IMR-90 (cell line): ENCODE measurements at regions not wholly inside any gene's neighbourhood (a gene's known extent, or its start where the extent isn't known, plus 50 kb on each side); places are given as distances from the start of the nearest gene placed in this dataset.

Source experiments
- ATAC-seq: fragments of 200-7000 bp; cut with Tn5 transposase; 2 replicates; pipeline ENCODE4 v1.9.1; 2020; ENCODE audit warnings: low read depth, mild to moderate bottlenecking, moderate library complexity
- BruUV-seq: library from RNA; stranded (reverse); fragments of 400-500 nt; replicated peaks from 2 replicates; lab custom pipeline; 2021; lab: Mats Ljungman, UMichigan
- CTCF ChIA-PET: fragments of 300-600 bp; formaldehyde crosslinking; extraction: SDS; loops from one replicate; lab custom pipeline; 2021; ENCODE audit warnings: antibody characterized with exemption; lab: Yijun Ruan, JAX
- POLR2A ChIA-PET: fragments of 300-600 bp; sonication (Branson Sonifier 250); formaldehyde crosslinking; loops from one replicate; lab custom pipeline; 2022; ENCODE audit warnings: antibody characterized with exemption; ENCODE audit not compliant: unreplicated experiment; lab: Charles Lee
- DNase-seq: peaks from one replicate; pipeline ENCODE4 v3.0.0; 2013
- H2AFZ ChIP-seq: replicated peaks from 2 replicates; pipeline ENCODE3; 2013; ENCODE audit warnings: low read length, mild to moderate bottlenecking; ENCODE audit not compliant: poor library complexity
- H2AK5ac ChIP-seq: 2 replicates; pipeline ENCODE4 v1.6.1; 2013; ENCODE audit warnings: low read depth, low read length, inconsistent platforms
- H2AK9ac ChIP-seq: replicated peaks from 2 replicates; pipeline ENCODE3; 2013; ENCODE audit warnings: mild to moderate bottlenecking, low read depth, low read length, moderate library complexity; ENCODE audit not compliant: poor library complexity
- H2BK120ac ChIP-seq: 2 replicates; pipeline ENCODE4 v1.6.1; 2013; ENCODE audit warnings: low read depth, low read length, inconsistent platforms
- H2BK15ac ChIP-seq: 3 replicates; pipeline ENCODE4 v1.6.1; 2013; ENCODE audit warnings: low read depth, low read length, inconsistent platforms
- H2BK20ac ChIP-seq: 2 replicates; pipeline ENCODE4 v1.6.1; 2013; ENCODE audit warnings: low read depth, mild to moderate bottlenecking, inconsistent platforms, low read length, moderate library complexity
- H2BK5ac ChIP-seq: 2 replicates; pipeline ENCODE4 v1.6.1; 2013; ENCODE audit warnings: mild to moderate bottlenecking, low read depth, low read length, inconsistent platforms; ENCODE audit not compliant: poor library complexity, severe bottlenecking
- H3K14ac ChIP-seq: replicated peaks from 2 replicates; pipeline ENCODE4 v1.6.1; 2013; ENCODE audit warnings: low read depth, low read length, inconsistent platforms
- H3K18ac ChIP-seq: 2 replicates; pipeline ENCODE4 v1.6.1; 2013; ENCODE audit warnings: low read depth, low read length, control low read depth
- H3K23ac ChIP-seq: 2 replicates; pipeline ENCODE4 v1.6.1; 2013; ENCODE audit warnings: low read depth, low read length, inconsistent platforms
- H3K27ac ChIP-seq: 2 replicates; pipeline ENCODE4 v1.5.1; 2013; ENCODE audit warnings: mild to moderate bottlenecking, control low read depth, low read length; ENCODE audit not compliant: insufficient read depth
- H3K27me3 ChIP-seq: 2 replicates; pipeline ENCODE4 v1.6.1; 2013; ENCODE audit warnings: low read length; ENCODE audit not compliant: control insufficient read depth, insufficient read depth
- H3K36me3 ChIP-seq: 2 replicates; pipeline ENCODE4 v1.6.1; 2013; ENCODE audit warnings: low read length, mixed read lengths; ENCODE audit not compliant: control insufficient read depth, insufficient read depth
- H3K4ac ChIP-seq: 2 replicates; pipeline ENCODE4 v1.6.1; 2013; ENCODE audit warnings: low read depth, low read length, inconsistent platforms
- H3K4me1 ChIP-seq: 2 replicates; pipeline ENCODE4 v1.6.1; 2013; ENCODE audit warnings: low read length, mixed read lengths; ENCODE audit not compliant: control insufficient read depth, insufficient read depth
- H3K4me2 ChIP-seq: 2 replicates; pipeline ENCODE4 v1.6.1; 2013; ENCODE audit warnings: low read depth, mild to moderate bottlenecking, control low read depth, low read length, moderate library complexity
- H3K4me3 ChIP-seq: 2 replicates; pipeline ENCODE4 v1.5.1; 2013; ENCODE audit warnings: low read depth, mild to moderate bottlenecking, control low read depth, low read length, moderate library complexity; ENCODE audit not compliant: insufficient read depth
- H3K56ac ChIP-seq: 2 replicates; pipeline ENCODE4 v1.6.1; 2013; ENCODE audit warnings: low read length, inconsistent platforms; ENCODE audit not compliant: insufficient read depth; ENCODE audit errors: extremely low read depth
- H3K79me1 ChIP-seq, 2 experiments: 2 replicates each; pipeline ENCODE4 v1.6.1; 2013; ENCODE audit warnings: low read length in 2 of 2, inconsistent platforms in 1 of 2, low read depth in 1 of 2
- H3K9ac ChIP-seq: 2 replicates; pipeline ENCODE4 v1.6.1; 2013; ENCODE audit warnings: low read depth, low read length, control low read depth
- H3K9me1 ChIP-seq: 2 replicates; pipeline ENCODE4 v1.6.1; 2013; ENCODE audit warnings: low read length, inconsistent platforms; ENCODE audit not compliant: insufficient read depth
- H3K9me3 ChIP-seq: 2 replicates; pipeline ENCODE4 v1.6.1; 2013; ENCODE audit warnings: low read length; ENCODE audit not compliant: control insufficient read depth, insufficient read depth
- H4K20me1 ChIP-seq: 2 replicates; pipeline ENCODE4 v1.6.1; 2013; ENCODE audit warnings: low read length, inconsistent platforms; ENCODE audit not compliant: insufficient read depth
- H4K5ac ChIP-seq: 2 replicates; pipeline ENCODE4 v1.6.1; 2013; ENCODE audit warnings: mild to moderate bottlenecking, low read depth, low read length, control low read depth
- H4K8ac ChIP-seq, 2 experiments: 2 replicates each; pipeline ENCODE4 v1.6.1; 2013; ENCODE audit warnings: low read depth in 2 of 2, low read length in 2 of 2, control low read depth in 1 of 2, inconsistent platforms in 1 of 2
- H4K91ac ChIP-seq: 2 replicates; pipeline ENCODE4 v1.6.1; 2013; ENCODE audit warnings: low read depth, low read length, inconsistent platforms; ENCODE audit not compliant: insufficient read depth
- BHLHE40 ChIP-seq: fragments of 150-350 bp; IDR thresholded peaks from 2 replicates; pipeline ENCODE4 v1.6.1; 2016; ENCODE audit warnings: mild to moderate bottlenecking, low read depth, low read length
- CHD1 ChIP-seq: IDR thresholded peaks from 2 replicates; pipeline ENCODE4 v1.6.1; 2012; ENCODE audit warnings: low read depth, low read length, improper control_type of control experiment
- FOS ChIP-seq: fragments of 150-350 bp; IDR thresholded peaks from 2 replicates; pipeline ENCODE4 v1.6.1; 2016; ENCODE audit warnings: low read depth, low read length
- RAD21 ChIP-seq: IDR thresholded peaks from 2 replicates; pipeline ENCODE4 v1.6.1; 2012; ENCODE audit warnings: low read length, improper control_type of control experiment
- WGBS, 2 experiments: methylation state at CpG; one replicate each; pipeline versions ENCODE4 v1.1.5 to v1.1.7; 2013; ENCODE audit warnings: missing lambda C conversion rate in 2 of 2; ENCODE audit not compliant: insufficient read length in 1 of 2; ENCODE audit errors: extremely low coverage in 2 of 2; 5-methylcytosine and 5-hydroxymethylcytosine counted together
- dilution Hi-C: fragments of 300-500 bp; cut with HindIII; formaldehyde crosslinking; loops from one replicate; pipeline ENCODE4 v1.14.3; 2018; ENCODE audit warnings: low sequenced_read_pairs; ENCODE audit not compliant: unreplicated experiment
- in situ Hi-C: fragments of 300-500 bp; cut with MboI; formaldehyde crosslinking; loops from 3 replicates; pipeline ENCODE4 v1.14.3; 2019; ENCODE audit warnings: low sequenced_read_pairs, inconsistent platforms, mixed read lengths
- intact Hi-C: fragments of 100-400 bp; cut with micrococcal nuclease; formaldehyde crosslinking; loops from 2 replicates; pipeline ENCODE4 v1.10.0; 2022

- no peak overlapping the region for H3K23ac ChIP-seq
- H4K91ac ChIP-seq = no peak overlapping the region
- in situ Hi-C loops = no loop called here
- no peak overlapping the region for H2AFZ ChIP-seq
- H2AK5ac ChIP-seq = no peak overlapping the region
- BruUV-seq = no TSS peak
- H3K27ac ChIP-seq = no peak overlapping the region
- H3K4me3 ChIP-seq = no peak overlapping the region
- H4K8ac ChIP-seq = no peak overlapping the region
- H3K4ac ChIP-seq = no peak overlapping the region
- H4K20me1 ChIP-seq = no peaks in the 10 kb centered on the region
- no peak overlapping the region for H2BK120ac ChIP-seq
- ATAC-seq (no peak), DNase-seq (no peak)
- intact Hi-C loops = no loop called here
- TF ChIP-seq CHD1 = no peak
- TF ChIP-seq BHLHE40 = no peak
- TF ChIP-seq RAD21 = no peak
- TF ChIP-seq FOS = no peak
- H2BK15ac ChIP-seq = no peak overlapping the region
- peaks cover 12% of the 10 kb centered on the region for H3K27me3 ChIP-seq
- no peak overlapping the region for H3K4me2 ChIP-seq
- WGBS, 2 experiments = no CpG with 5 or more reads among the region's 6 CpGs
- H3K36me3 ChIP-seq = no peaks in the 10 kb centered on the region
- no peak overlapping the region for H2BK5ac ChIP-seq
- no peak overlapping the region for H3K18ac ChIP-seq
- no peaks in the 10 kb centered on the region for H3K9me3 ChIP-seq
- H3K4me1 ChIP-seq = no peaks in the 10 kb centered on the region
- no peak overlapping the region for H3K56ac ChIP-seq
- CTCF ChIA-PET = interaction anchor here (0.6 kb wide), 1 partner anchor 20 kb away, joined by 3 read pairs; no protein-coding TSS in a partner anchor
- no peak overlapping the region for H4K5ac ChIP-seq
- H3K9ac ChIP-seq = no peak overlapping the region
- H2AK9ac ChIP-seq = no peak overlapping the region
- H3K79me1 ChIP-seq = no peaks in the 10 kb centered on the region
- POLR2A ChIA-PET = no interaction called here
- dilution Hi-C loops = no loop called here
- H3K9me1 ChIP-seq = no peaks in the 10 kb centered on the region
- H3K14ac ChIP-seq = no peak overlapping the region
- H2BK20ac ChIP-seq = no peak overlapping the region
Measured at GRCh38 chr2:47661310-47661709, 90.5 kb upstream of the KCNK12 start.
